ENCODE measurements at regions not wholly inside any gene's neighbourhood (a gene's known extent, or its start where the extent isn't known, plus 50 kb on each side); places are given as distances from the start of the nearest gene placed in this dataset.
"Not testable (repeated sequence)": the region's sequence is repeated elsewhere in the genome, so short reads cannot be mapped to it uniquely, and the experiment has no call there.

- Mint-ChIP-seq H3K27ac (no peak overlapping the region), H3K36me3 (ENCODE audit: low read depth) (no peaks in the 10 kb centered on the region), H3K4me3 (no peak overlapping the region), H3K9me3 (peaks cover 2% of the 10 kb centered on the region), H3K27me3 (no peaks in the 10 kb centered on the region), H3K4me1 (ENCODE audit: low read depth) (no peaks in the 10 kb centered on the region)
- intact Hi-C loops (cut with micrococcal nuclease) = no loop called here
- POLR2A ChIA-PET = no interaction called here
- CTCF ChIA-PET = interaction anchor here (0.6 kb wide), 1 partner anchor 28 kb away, joined by 3 read pairs; no protein-coding TSS in a partner anchor
- DNase-seq (no peak), ATAC-seq (no peak)
- TF ChIP-seq CTCF (IDR thresholded peaks at IDR 0.05) = no peak
Measured at GRCh38 chr14:30240018-30240417, 312.4 kb upstream of the PRKD1 start.

GRCh38 chr14:30240685-30241084 lies 313.0 kb upstream of the PRKD1 start:
- ChIA-PET CTCF (interaction anchor here (0.6 kb wide), 2 partner anchors 29 to 30 kb away, joined by 3 read pairs; no protein-coding TSS in a partner anchor), POLR2A (no interaction called here)
- Mint-ChIP-seq H3K27me3 (no peaks in the 10 kb centered on the region), H3K4me3 (no peak overlapping the region), H3K9me3 (peaks cover under 1% of the 10 kb centered on the region), H3K36me3 (ENCODE audit: low read depth) (no peaks in the 10 kb centered on the region), H3K4me1 (ENCODE audit: low read depth) (no peaks in the 10 kb centered on the region), H3K27ac (no peak overlapping the region)
- intact Hi-C loops (cut with micrococcal nuclease) = no loop called here
- ATAC-seq = no peak
- no peak for DNase-seq
- no peak for TF ChIP-seq CTCF (IDR thresholded peaks at IDR 0.05)

GRCh38 chr14:30242744-30243143 lies 315.1 kb upstream of the PRKD1 start:
- ChIA-PET CTCF (interaction anchor here (1.3 kb wide), 1 partner anchor 40 kb away, joined by 3 read pairs; no protein-coding TSS in a partner anchor), POLR2A (no interaction called here)
- Mint-ChIP-seq H3K4me1 (ENCODE audit: low read depth) (no peaks in the 10 kb centered on the region), H3K27ac (no peak overlapping the region), H3K9me3 (no peaks in the 10 kb centered on the region), H3K4me3 (no peak overlapping the region), H3K27me3 (no peaks in the 10 kb centered on the region), H3K36me3 (ENCODE audit: low read depth) (no peaks in the 10 kb centered on the region)
- no peak for ATAC-seq
- TF ChIP-seq CTCF (IDR thresholded peaks at IDR 0.05) = no peak
- intact Hi-C loops (cut with micrococcal nuclease) = no loop called here
- DNase-seq = no peak

- Mint-ChIP-seq H3K4me1 (ENCODE audit: low read depth) (no peaks in the 10 kb centered on the region), H3K36me3 (ENCODE audit: low read depth) (no peaks in the 10 kb centered on the region), H3K27me3 (no peaks in the 10 kb centered on the region), H3K4me3 (no peak overlapping the region), H3K27ac (no peak overlapping the region), H3K9me3 (no peaks in the 10 kb centered on the region)
- intact Hi-C loops (cut with micrococcal nuclease) = no loop called here
- ChIA-PET CTCF (interaction anchor here (1.3 kb wide), 1 partner anchor 39 kb away, joined by 3 read pairs; no protein-coding TSS in a partner anchor), POLR2A (no interaction called here)
- ATAC-seq (no peak), DNase-seq (no peak)
- TF ChIP-seq CTCF (IDR thresholded peaks at IDR 0.05) = no peak
Measured at GRCh38 chr14:30243207-30243606, 315.6 kb upstream of the PRKD1 start.

- Mint-ChIP-seq H3K27me3 (no peaks in the 10 kb centered on the region), H3K9me3 (no peaks in the 10 kb centered on the region), H3K4me3 (no peak overlapping the region), H3K36me3 (ENCODE audit: low read depth) (no peaks in the 10 kb centered on the region), H3K27ac (no peak overlapping the region), H3K4me1 (ENCODE audit: low read depth) (no peaks in the 10 kb centered on the region)
- no peak for TF ChIP-seq CTCF (IDR thresholded peaks at IDR 0.05)
- ATAC-seq (no peak), DNase-seq (no peak)
- CTCF ChIA-PET = interaction anchor here (1.3 kb wide), 1 partner anchor 39 kb away, joined by 3 read pairs; no protein-coding TSS in a partner anchor
- intact Hi-C loops (cut with micrococcal nuclease) = no loop called here
- POLR2A ChIA-PET = no interaction called here
Measured at GRCh38 chr14:30243805-30244204, 315.2 kb upstream of the G2E3 start.

- H3K27ac Mint-ChIP-seq; ATAC-seq; H3K4me1 Mint-ChIP-seq (ENCODE audit: low read depth); H3K27me3 Mint-ChIP-seq; DNase-seq; H3K9me3 Mint-ChIP-seq; H3K4me3 Mint-ChIP-seq; POLR2A ChIA-PET; H3K36me3 Mint-ChIP-seq (ENCODE audit: low read depth); CTCF ChIA-PET; intact Hi-C loops (cut with micrococcal nuclease): not testable (repeated sequence)
Measured at GRCh38 chr14:30244348-30244747, 314.6 kb upstream of the G2E3 start.

Data from activated CD8-positive, alpha-beta T cell treated with anti-CD3 and anti-CD28 coated beads for 36 hours (primary cell).